ENCODE measurements at regions not wholly inside any gene's neighbourhood (a gene's known extent, or its start where the extent isn't known, plus 50 kb on each side); places are given as distances from the start of the nearest gene placed in this dataset.
"Not testable (repeated sequence)": the region's sequence is repeated elsewhere in the genome, so short reads cannot be mapped to it uniquely, and the experiment has no call there.

- Histone ChIP-seq H3K9me3 (no peaks in the 10 kb centered on the region), H3K4me3 (no peak overlapping the region), H3K36me3 (replicated peaks) (no peaks in the 10 kb centered on the region), H3K4me1 (peaks cover 32% of the 10 kb centered on the region), H3K27me3 (ENCODE audit: low read depth) (no peaks in the 10 kb centered on the region)
- in situ Hi-C loops (cut with MboI; ENCODE audit: low sequenced_read_pairs), result no loop called here
- no peak for DNase-seq (ENCODE audit: low spot score in 2 of 2)
Observed at GRCh38 chr6:27128311-27129094, 119.0 kb upstream of the PRSS16 start.

GRCh38 chr6:27129095-27129815 lies 118.2 kb upstream of the PRSS16 start:
- in situ Hi-C loops (cut with MboI; ENCODE audit: low sequenced_read_pairs), result no loop called here
- no peak for DNase-seq (ENCODE audit: low spot score in 2 of 2)
- Histone ChIP-seq H3K4me1 (peaks cover 35% of the 10 kb centered on the region), H3K27me3 (ENCODE audit: low read depth) (no peaks in the 10 kb centered on the region), H3K9me3 (no peaks in the 10 kb centered on the region), H3K4me3 (no peak overlapping the region), H3K36me3 (replicated peaks) (no peaks in the 10 kb centered on the region)

GRCh38 chr6:27129917-27130316 lies 117.6 kb upstream of the PRSS16 start:
- no peaks in the 10 kb centered on the region; the same call in 1 of the 2 replicates for H3K9me3 ChIP-seq
- H3K27me3 ChIP-seq (ENCODE audit: low read depth), result no peaks in the 10 kb centered on the region
- peaks cover 38% of the 10 kb centered on the region for H3K4me1 ChIP-seq
- H3K4me3 ChIP-seq, result peak overlapping the region; percentile 51
- no peaks in the 10 kb centered on the region for H3K36me3 ChIP-seq (replicated peaks)
- in situ Hi-C loops (cut with MboI; ENCODE audit: low sequenced_read_pairs), result loop anchor here (5.0 kb wide), 2 partner anchors 858 to 933 kb away; a partner anchor contains a TSS
- DNase-seq (ENCODE audit: low spot score in 2 of 2), result peak in 1 of 2 experiments; percentile 66

GRCh38 chr6:27130668-27131428 lies 116.7 kb upstream of the PRSS16 start:
- DNase-seq (ENCODE audit: low spot score in 2 of 2), result peak in 1 of 2 experiments; percentile 25
- H3K4me1 ChIP-seq, result peaks cover 41% of the 10 kb centered on the region
- in situ Hi-C loops (cut with MboI; ENCODE audit: low sequenced_read_pairs), result loop anchor here (5.0 kb wide), 2 partner anchors 859 to 934 kb away; a partner anchor contains a TSS

GRCh38 chr6:27132282-27132531 lies 115.3 kb upstream of the PRSS16 start:
- DNase-seq (ENCODE audit: low spot score in 2 of 2); H3K9me3 ChIP-seq; H3K27me3 ChIP-seq (ENCODE audit: low read depth); H3K36me3 ChIP-seq (replicated peaks): not testable (repeated sequence)
- H3K4me1 ChIP-seq, result peaks cover 42% of the 10 kb centered on the region
- in situ Hi-C loops (cut with MboI; ENCODE audit: low sequenced_read_pairs), result loop anchor here (5.0 kb wide), 2 partner anchors 860 to 935 kb away; a partner anchor contains a TSS
- H3K4me3 ChIP-seq, result peak overlapping the region; percentile 51

More at GRCh38 chr6:27130668-27131428, 116.7 kb upstream of the PRSS16 start:
- no peaks in the 10 kb centered on the region; the same call in 1 of the 2 replicates for H3K9me3 ChIP-seq
- no peaks in the 10 kb centered on the region for H3K27me3 ChIP-seq (ENCODE audit: low read depth)
- H3K4me3 ChIP-seq, result peak overlapping the region; percentile 51
- no peaks in the 10 kb centered on the region for H3K36me3 ChIP-seq (replicated peaks)

- Histone ChIP-seq H3K9me3 (no peaks in the 10 kb centered on the region; the same call in 1 of the 2 replicates), H3K4me3 (peak overlapping the region; percentile 51), H3K27me3 (ENCODE audit: low read depth) (no peaks in the 10 kb centered on the region), H3K36me3 (replicated peaks) (no peaks in the 10 kb centered on the region), H3K4me1 (peaks cover 43% of the 10 kb centered on the region)
- peak; percentile 90 to 97 for DNase-seq (ENCODE audit: low spot score in 2 of 2)
- in situ Hi-C loops (cut with MboI; ENCODE audit: low sequenced_read_pairs), result loop anchor here (5.0 kb wide), 2 partner anchors 860 to 935 kb away; a partner anchor contains a TSS
Observed at GRCh38 chr6:27132532-27133280, 114.8 kb upstream of the PRSS16 start.

- Histone ChIP-seq H3K27me3 (ENCODE audit: low read depth) (no peaks in the 10 kb centered on the region), H3K4me1 (peaks cover 49% of the 10 kb centered on the region), H3K36me3 (replicated peaks) (no peaks in the 10 kb centered on the region), H3K4me3 (peak overlapping the region; percentile 51), H3K9me3 (no peaks in the 10 kb centered on the region; the same call in 1 of the 2 replicates)
- in situ Hi-C loops (cut with MboI; ENCODE audit: low sequenced_read_pairs), result loop anchor here (5.0 kb wide), 2 partner anchors 861 to 936 kb away; a partner anchor contains a TSS
- peak; percentile 60 to 84 for DNase-seq (ENCODE audit: low spot score in 2 of 2)
Observed at GRCh38 chr6:27133281-27134227, 113.9 kb upstream of the PRSS16 start.

- Histone ChIP-seq H3K4me3 (no peak overlapping the region), H3K4me1 (peaks cover 41% of the 10 kb centered on the region), H3K27me3 (ENCODE audit: low read depth) (no peaks in the 10 kb centered on the region), H3K9me3 (no peaks in the 10 kb centered on the region; the same call in 1 of the 2 replicates), H3K36me3 (replicated peaks) (no peaks in the 10 kb centered on the region)
- DNase-seq (ENCODE audit: low spot score in 2 of 2), result no peak
- in situ Hi-C loops (cut with MboI; ENCODE audit: low sequenced_read_pairs), result no loop called here
Observed at GRCh38 chr6:27135087-27135657, 112.3 kb upstream of the PRSS16 start.

GRCh38 chr6:27136077-27136644 lies 111.3 kb upstream of the PRSS16 start:
- Histone ChIP-seq H3K27me3 (ENCODE audit: low read depth) (no peaks in the 10 kb centered on the region), H3K4me1 (peaks cover 35% of the 10 kb centered on the region), H3K9me3 (no peaks in the 10 kb centered on the region; the same call in 1 of the 2 replicates), H3K4me3 (no peak overlapping the region), H3K36me3 (replicated peaks) (no peaks in the 10 kb centered on the region)
- in situ Hi-C loops (cut with MboI; ENCODE audit: low sequenced_read_pairs), result no loop called here
- DNase-seq (ENCODE audit: low spot score in 2 of 2), result no peak

GRCh38 chr6:27136978-27137814 lies 110.3 kb upstream of the PRSS16 start:
- no peaks in the 10 kb centered on the region; the same call in 1 of the 2 replicates for H3K9me3 ChIP-seq
- no peak overlapping the region for H3K4me3 ChIP-seq
- in situ Hi-C loops (cut with MboI; ENCODE audit: low sequenced_read_pairs), result no loop called here
- no peak for DNase-seq (ENCODE audit: low spot score in 2 of 2)
- H3K27me3 ChIP-seq (ENCODE audit: low read depth), result no peaks in the 10 kb centered on the region
- H3K36me3 ChIP-seq (replicated peaks), result no peaks in the 10 kb centered on the region
- peaks cover 42% of the 10 kb centered on the region for H3K4me1 ChIP-seq

GRCh38 chr6:27138406-27138805 lies 109.1 kb upstream of the PRSS16 start:
- in situ Hi-C loops (cut with MboI; ENCODE audit: low sequenced_read_pairs), result no loop called here
- no peaks in the 10 kb centered on the region for H3K27me3 ChIP-seq (ENCODE audit: low read depth)
- H3K4me3 ChIP-seq, result no peak overlapping the region
- DNase-seq (ENCODE audit: low spot score in 2 of 2), result no peak
- no peaks in the 10 kb centered on the region; the same call in 1 of the 2 replicates for H3K9me3 ChIP-seq
- H3K36me3 ChIP-seq (replicated peaks), result no peaks in the 10 kb centered on the region
- H3K4me1 ChIP-seq, result peaks cover 42% of the 10 kb centered on the region

Measured in HAP-1 (cell line).